Urinary bladder (tissue), 3 donors: ENCODE measurements at regions not wholly inside any gene's neighbourhood (a gene's known extent, or its start where the extent isn't known, plus 50 kb on each side); places are given as distances from the start of the nearest gene placed in this dataset.

Experiments
- DNase-seq: peaks from one replicate; pipeline ENCODE4 v3.0.0-alpha.2; 2015; ENCODE audit errors: extremely low spot score
- H3K27ac ChIP-seq: one replicate; pipeline ENCODE4 v1.5.1; 2013; ENCODE audit warnings: low read depth, mild to moderate bottlenecking, moderate library complexity
- H3K36me3 ChIP-seq: one replicate; pipeline ENCODE4 v1.6.1; 2013; ENCODE audit warnings: mild to moderate bottlenecking, moderate library complexity; ENCODE audit not compliant: insufficient read depth
- H3K4me1 ChIP-seq: one replicate; pipeline ENCODE4 v1.6.1; 2013; ENCODE audit warnings: mild to moderate bottlenecking, moderate library complexity; ENCODE audit not compliant: insufficient read depth
- H3K4me3 ChIP-seq: one replicate; pipeline ENCODE4 v1.5.1; 2013; ENCODE audit warnings: low read depth, low read length
- WGBS: extraction: QIAGEN DNeasy Blood & Tissue Kit; methylation state at CpG from one replicate; pipeline ENCODE4 v1.1.7; 2013; 5-methylcytosine and 5-hydroxymethylcytosine counted together
- donor health status: healthy with polysubstance abuse.
- donor health status: healthy.

DNA sequence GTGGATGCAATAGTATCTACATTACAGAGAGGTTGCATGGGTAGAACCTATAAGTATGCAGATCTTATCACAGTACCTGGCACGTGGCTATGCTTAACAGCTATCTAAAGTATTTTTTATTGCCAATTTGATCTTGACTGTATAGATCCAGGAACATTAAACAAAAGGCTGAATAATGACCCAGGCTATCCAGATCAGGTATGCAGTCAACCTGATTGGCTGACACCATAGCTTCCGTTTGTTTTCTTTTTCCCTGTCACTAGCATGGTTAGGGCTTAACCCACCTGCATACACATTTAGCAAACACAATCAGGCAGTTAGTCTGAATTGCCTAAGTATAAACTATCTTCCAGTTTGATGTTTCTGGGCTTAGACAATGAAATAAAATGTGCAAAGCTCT lies 264.9 kb upstream of the PLXNA2 start:
- no peak for DNase-seq
- H3K4me3 ChIP-seq, result no peak overlapping the region
- no peak overlapping the region for H3K27ac ChIP-seq
- H3K4me1 ChIP-seq, result no peaks in the 10 kb centered on the region
- no peaks in the 10 kb centered on the region for H3K36me3 ChIP-seq
- 62% methylated on average over 2 of the region's 2 CpGs for WGBS

GRCh38 chr1:208510192-208510952 lies 266.2 kb upstream of the PLXNA2 start:
- no peaks in the 10 kb centered on the region for H3K36me3 ChIP-seq
- H3K27ac ChIP-seq, result no peak overlapping the region
- no peak overlapping the region for H3K4me3 ChIP-seq
- DNase-seq, result no peak
- WGBS, result 93% methylated on average over 5 of the region's 5 CpGs
- H3K4me1 ChIP-seq, result no peaks in the 10 kb centered on the region

GRCh38 chr1:208511242-208511860 lies 267.2 kb upstream of the PLXNA2 start:
- Histone ChIP-seq H3K4me3 (no peak overlapping the region), H3K36me3 (no peaks in the 10 kb centered on the region), H3K27ac (no peak overlapping the region), H3K4me1 (no peaks in the 10 kb centered on the region)
- 59% methylated on average over 6 of the region's 6 CpGs for WGBS
- no peak for DNase-seq

- Histone ChIP-seq H3K27ac (no peak overlapping the region), H3K36me3 (no peaks in the 10 kb centered on the region), H3K4me3 (no peak overlapping the region), H3K4me1 (no peaks in the 10 kb centered on the region)
- 64% methylated on average over 2 of the region's 2 CpGs for WGBS
- DNase-seq, result no peak
These were observed 269.6 kb upstream of the PLXNA2 start for GRCh38 chr1:208513799-208514198.

- Histone ChIP-seq H3K4me1 (no peaks in the 10 kb centered on the region), H3K4me3 (no peak overlapping the region), H3K36me3 (no peaks in the 10 kb centered on the region), H3K27ac (no peak overlapping the region)
- 95% methylated on average over 3 of the region's 3 CpGs for WGBS
- DNase-seq, result no peak
These were observed 270.9 kb upstream of the PLXNA2 start for GRCh38 chr1:208515129-208515528.

DNA sequence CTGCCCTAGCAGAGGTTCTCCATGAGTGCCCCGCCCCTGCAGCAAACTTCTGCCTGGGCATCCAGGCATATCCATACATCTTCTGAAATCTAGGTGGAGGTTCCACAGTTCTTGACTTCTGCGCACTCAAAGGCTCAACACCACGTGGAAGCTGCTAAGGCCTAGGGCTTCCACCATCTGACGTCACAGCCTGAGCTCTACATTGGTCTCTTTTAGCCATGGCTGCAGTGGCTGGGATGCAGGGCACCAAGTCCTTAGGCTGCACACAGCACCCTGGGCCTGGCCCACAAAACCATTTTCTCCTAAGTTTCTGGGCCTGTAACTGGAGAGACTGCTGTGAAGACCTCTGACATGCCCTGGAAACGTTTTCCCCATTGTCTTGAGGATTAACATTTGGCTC lies 272.6 kb upstream of the PLXNA2 start:
- H3K27ac ChIP-seq, result no peak overlapping the region

DNA sequence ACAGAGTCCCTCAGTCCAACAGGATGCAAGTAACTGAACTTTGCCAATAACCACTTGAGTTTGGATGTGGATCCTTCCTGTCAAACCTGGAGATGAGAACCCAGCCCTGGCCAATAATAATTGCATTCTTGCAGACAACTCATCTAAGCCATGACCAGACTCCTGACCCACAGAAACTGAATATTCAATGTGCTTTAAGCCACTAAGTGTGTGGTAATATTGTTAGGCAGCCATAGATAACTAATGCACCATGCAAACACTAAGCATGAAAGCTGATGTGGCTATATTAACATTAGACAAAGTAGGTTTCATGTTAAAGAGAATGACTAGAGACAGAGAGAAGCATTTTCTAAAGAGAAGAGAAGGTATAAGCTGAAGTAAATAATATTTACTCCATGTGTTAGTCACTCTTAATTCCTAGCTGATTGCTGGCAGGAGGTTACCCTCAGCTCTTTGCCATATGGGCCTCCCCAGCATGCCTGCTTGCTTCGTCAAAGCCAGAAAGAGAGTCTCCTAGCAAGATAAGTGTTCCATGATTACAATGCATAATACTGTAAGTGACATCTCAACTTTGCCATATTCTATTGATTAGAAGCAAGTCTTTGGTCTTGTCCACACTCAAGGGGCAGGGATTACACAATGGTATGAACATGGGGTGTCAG lies 276.4 kb upstream of the PLXNA2 start:
- H3K4me1 ChIP-seq, result no peaks in the 10 kb centered on the region
- no peak overlapping the region for H3K27ac ChIP-seq
- no peak for DNase-seq
- no peak overlapping the region for H3K4me3 ChIP-seq
- WGBS, result 82% methylated on average over 1 of the region's 1 CpG
- no peaks in the 10 kb centered on the region for H3K36me3 ChIP-seq

More for the DNA sequence above, 272.6 kb upstream of the PLXNA2 start:
- WGBS, result 86% methylated on average over 5 of the region's 5 CpGs
- Histone ChIP-seq H3K4me3 (no peak overlapping the region), H3K4me1 (no peaks in the 10 kb centered on the region), H3K36me3 (no peaks in the 10 kb centered on the region)
- no peak for DNase-seq

DNA sequence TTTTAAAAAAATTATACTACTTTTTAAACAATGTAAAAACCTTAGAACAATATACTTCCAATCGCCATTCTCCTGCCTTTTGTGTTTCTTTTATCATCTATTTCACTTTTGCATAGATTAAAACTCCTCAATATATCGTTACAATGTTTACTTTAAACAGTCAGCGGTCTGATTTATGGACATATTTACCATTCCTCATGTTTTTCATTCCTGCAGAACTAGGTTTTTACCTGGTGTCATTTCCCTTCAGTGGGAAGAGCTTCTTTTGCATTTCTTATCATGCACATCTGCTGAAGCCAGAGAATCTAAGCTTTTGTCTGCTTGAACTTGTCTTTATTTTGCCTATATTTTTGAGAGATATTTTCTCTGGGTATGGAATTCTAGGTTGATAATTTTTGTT lies 277.4 kb upstream of the PLXNA2 start:
- DNase-seq, result no peak
- Histone ChIP-seq H3K27ac (no peak overlapping the region), H3K4me1 (no peaks in the 10 kb centered on the region), H3K36me3 (no peaks in the 10 kb centered on the region), H3K4me3 (no peak overlapping the region)
- WGBS, result 45% methylated on average over 3 of the region's 3 CpGs

DNA sequence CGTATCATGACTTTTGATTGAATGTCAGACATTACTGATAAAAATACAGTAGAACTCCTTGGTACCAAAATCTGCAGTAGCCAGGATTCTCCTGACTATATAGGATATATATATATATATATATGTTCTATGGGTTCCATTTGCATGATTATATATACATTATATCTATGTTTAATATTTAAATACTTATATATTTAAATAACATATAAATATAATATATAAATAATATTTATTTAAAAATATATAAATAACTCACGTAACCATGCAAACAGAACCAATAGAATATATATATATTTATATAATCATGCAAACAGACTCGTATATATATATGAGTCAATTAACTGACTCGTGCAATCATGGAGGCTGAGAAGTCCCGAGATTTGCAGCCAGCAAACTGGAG lies 278.8 kb upstream of the PLXNA2 start:
- no peaks in the 10 kb centered on the region for H3K36me3 ChIP-seq
- 94% methylated on average over 5 of the region's 5 CpGs for WGBS
- H3K27ac ChIP-seq, result no peak overlapping the region
- H3K4me1 ChIP-seq, result no peaks in the 10 kb centered on the region
- no peak for DNase-seq
- H3K4me3 ChIP-seq, result no peak overlapping the region

GRCh38 chr1:208524376-208524775 lies 280.2 kb upstream of the PLXNA2 start:
- no peak overlapping the region for H3K4me3 ChIP-seq
- 93% methylated on average over 4 of the region's 4 CpGs for WGBS
- H3K27ac ChIP-seq, result no peak overlapping the region
- H3K4me1 ChIP-seq, result no peaks in the 10 kb centered on the region
- no peak for DNase-seq
- H3K36me3 ChIP-seq, result no peaks in the 10 kb centered on the region

GRCh38 chr1:208524925-208525324 lies 280.7 kb upstream of the PLXNA2 start:
- Histone ChIP-seq H3K27ac (no peak overlapping the region), H3K4me1 (no peaks in the 10 kb centered on the region), H3K36me3 (no peaks in the 10 kb centered on the region), H3K4me3 (no peak overlapping the region)
- DNase-seq, result no peak
- WGBS, result 68% methylated on average over 5 of the region's 5 CpGs

- Histone ChIP-seq H3K27ac (no peak overlapping the region), H3K4me3 (no peak overlapping the region), H3K4me1 (no peaks in the 10 kb centered on the region), H3K36me3 (no peaks in the 10 kb centered on the region)
- 59% methylated on average over 3 of the region's 3 CpGs for WGBS
- DNase-seq, result no peak
These were observed 281.2 kb upstream of the PLXNA2 start for GRCh38 chr1:208525417-208525816.

- H3K4me3 ChIP-seq, result no peak overlapping the region
- no peak for DNase-seq
- no peaks in the 10 kb centered on the region for H3K36me3 ChIP-seq
- H3K27ac ChIP-seq, result no peak overlapping the region
- WGBS, result 85% methylated on average over 2 of the region's 2 CpGs
- H3K4me1 ChIP-seq, result no peaks in the 10 kb centered on the region
These were observed 282.5 kb upstream of the PLXNA2 start for GRCh38 chr1:208526613-208527125.

DNA sequence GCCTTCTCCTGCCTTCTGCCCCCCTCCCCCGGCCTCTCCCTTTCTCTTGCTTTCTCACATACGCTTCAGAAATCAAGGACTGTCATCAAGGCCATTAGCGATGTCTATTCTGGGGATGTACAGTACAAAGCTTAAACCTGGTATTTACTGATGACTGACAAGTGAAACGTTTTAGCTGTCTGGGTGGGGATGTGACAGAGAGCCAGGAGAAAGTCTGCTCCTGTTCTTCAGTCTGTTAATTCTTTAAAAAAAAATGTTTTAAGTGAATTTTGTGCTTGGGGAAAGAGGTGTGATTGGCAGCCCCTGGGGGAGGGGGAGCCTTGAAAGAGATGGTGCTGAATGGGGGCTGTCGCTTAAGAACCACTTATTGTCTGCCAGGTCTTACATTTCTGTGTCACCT lies 283.0 kb upstream of the PLXNA2 start:
- no peak overlapping the region for H3K27ac ChIP-seq
- no peaks in the 10 kb centered on the region for H3K4me1 ChIP-seq
- H3K4me3 ChIP-seq, result no peak overlapping the region
- no peak for DNase-seq
- no peaks in the 10 kb centered on the region for H3K36me3 ChIP-seq
- 86% methylated on average over 5 of the region's 5 CpGs for WGBS
